ENCODE measurements at regions not wholly inside any gene's neighbourhood (a gene's known extent, or its start where the extent isn't known, plus 50 kb on each side); places are given as distances from the start of the nearest gene placed in this dataset.
"Not testable (repeated sequence)": the region's sequence is repeated elsewhere in the genome, so short reads cannot be mapped to it uniquely, and the experiment has no call there.

DNA sequence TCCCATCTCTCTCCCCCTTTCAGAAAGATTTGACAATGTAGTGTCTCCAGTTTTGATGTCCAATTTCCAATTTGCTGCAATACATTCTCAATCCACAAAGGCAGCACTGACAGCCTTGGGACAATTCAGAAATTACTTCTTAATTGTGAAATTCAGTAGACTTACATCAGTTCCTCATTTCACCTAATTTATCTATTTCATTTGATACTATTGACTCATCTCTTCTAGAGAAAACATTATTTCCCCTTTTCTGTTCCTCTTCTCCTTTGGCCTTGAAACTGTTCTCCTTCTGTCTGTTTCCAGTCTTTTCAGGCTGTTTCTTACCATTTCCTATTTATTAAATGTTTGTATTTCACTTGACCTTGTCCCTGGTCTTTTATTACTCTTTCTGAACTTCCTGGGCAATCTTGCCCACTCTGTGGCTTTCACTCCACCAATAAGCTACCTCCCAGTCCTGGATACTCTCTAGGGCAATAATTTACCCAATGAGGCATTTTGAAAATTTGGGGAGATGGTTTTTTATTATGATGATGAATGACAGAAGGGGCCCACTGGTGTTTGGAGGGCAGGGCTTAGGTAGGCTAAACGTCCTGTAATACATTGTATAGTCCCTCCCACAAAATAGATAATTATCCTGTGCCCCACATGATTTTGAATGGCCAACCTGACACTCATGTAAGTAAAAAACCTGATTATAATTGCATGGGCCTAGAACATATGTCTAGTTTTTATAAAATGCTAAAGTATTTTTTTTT, 498.0 kb upstream of the BOD1L1 start:
- no peak for DNase-seq

DNA sequence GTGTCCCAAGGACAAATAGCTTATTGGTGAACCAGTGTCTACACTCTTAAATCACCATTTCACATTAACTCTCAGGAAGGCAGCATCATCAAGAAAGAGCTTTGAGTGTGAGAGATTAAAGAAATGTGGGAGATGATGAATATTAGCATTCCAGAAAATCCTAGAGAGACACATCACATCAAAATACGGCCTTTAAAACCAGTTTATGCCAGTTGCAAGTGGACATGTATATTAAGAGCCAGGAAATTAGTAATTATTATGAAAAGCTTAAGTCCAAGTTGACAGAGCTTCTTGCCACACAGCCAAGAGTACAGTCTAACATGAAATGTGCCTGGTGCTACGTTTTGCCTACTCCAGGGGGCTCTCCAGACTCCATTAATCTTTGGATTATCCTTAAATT, 503.0 kb upstream of the BOD1L1 start:
- DNase-seq = no peak

GRCh38 chr4:14131335-14131734, 503.8 kb upstream of the BOD1L1 start:
- no peak for DNase-seq

DNA sequence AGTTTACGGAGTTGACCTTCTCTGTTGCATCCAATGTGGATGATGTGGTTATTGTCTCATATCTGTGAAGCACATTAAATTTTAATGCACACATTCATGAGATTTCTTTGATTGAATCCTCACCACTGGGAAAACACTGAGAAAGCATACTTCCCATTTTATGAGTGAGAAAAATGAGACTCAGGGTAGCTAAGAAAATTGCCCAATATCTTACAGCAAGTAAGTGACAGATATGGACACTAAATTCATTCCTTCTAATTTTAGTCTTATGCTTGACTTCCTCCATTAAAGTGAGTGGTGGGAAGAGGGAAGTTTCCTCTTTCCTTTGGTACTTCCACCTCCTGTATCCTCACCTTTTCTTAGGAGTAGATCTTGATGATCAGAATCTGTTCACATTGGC, 504.8 kb upstream of the BOD1L1 start:
- no peak for DNase-seq

GRCh38 chr4:14138106-14138505, 510.6 kb upstream of the BOD1L1 start:
- DNase-seq = no peak

DNA sequence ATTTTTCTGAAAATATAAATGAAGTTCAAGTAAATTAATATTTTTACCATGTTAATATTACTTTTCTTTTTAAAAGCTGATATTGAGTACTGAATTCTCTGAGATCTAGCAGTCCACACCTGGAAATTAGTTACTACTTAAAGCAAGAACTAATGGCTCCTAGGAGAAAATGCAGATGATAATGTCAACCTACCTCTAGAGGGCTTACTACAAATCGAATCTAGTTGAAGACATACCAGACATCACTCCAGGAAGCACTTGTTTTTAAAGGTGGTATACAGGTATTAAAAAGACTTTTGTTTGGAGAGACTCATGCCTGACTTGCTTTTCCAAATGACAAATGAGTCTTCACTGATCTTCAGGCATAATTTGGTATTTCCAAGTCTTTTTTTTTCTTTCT, 516.4 kb upstream of the BOD1L1 start:
- DNase-seq = no peak

DNA sequence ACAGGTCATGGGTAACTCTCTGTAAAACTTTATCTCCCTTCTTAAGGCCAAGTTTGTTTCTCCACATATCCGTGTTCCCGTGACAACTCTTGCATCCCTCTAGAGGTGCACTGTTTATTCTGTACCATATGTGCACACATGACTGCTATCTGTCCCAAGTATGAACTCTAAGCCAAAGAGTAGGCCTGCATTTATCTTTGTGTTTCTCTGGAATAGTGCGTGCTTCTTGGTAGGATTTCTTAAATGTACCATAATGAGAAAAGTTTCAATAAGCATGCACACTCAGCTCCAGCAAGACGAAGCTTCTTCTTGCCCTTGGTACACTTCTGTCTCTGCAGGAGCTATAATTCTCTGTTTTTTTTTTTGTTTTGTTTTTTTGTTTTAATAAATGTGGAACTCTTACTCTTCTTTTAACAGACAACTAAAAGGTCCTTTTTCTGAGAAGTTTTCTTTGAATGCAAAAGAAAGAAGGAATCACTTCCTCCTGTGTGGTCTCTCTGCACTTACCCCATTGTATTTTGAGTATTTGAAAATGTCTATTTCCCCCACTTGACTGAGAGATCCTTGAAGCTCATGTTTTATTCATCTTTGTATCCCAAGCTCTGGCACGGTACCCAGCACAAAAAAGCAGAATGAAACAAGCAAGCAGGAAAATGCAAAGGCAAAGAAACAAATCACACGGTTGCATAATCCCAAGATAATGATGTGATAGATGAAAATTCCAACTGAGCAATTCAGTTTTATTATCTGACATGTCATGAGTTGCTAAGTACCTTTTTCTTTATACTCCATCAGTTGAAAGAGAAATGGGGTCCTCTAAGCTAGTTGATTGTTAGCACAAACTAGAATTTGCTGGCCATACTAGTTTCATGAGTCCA, 521.9 kb upstream of the BOD1L1 start:
- no peak for DNase-seq

- DNase-seq = no peak
Observed at GRCh38 chr4:14151101-14151500, 523.6 kb upstream of the BOD1L1 start.

DNA sequence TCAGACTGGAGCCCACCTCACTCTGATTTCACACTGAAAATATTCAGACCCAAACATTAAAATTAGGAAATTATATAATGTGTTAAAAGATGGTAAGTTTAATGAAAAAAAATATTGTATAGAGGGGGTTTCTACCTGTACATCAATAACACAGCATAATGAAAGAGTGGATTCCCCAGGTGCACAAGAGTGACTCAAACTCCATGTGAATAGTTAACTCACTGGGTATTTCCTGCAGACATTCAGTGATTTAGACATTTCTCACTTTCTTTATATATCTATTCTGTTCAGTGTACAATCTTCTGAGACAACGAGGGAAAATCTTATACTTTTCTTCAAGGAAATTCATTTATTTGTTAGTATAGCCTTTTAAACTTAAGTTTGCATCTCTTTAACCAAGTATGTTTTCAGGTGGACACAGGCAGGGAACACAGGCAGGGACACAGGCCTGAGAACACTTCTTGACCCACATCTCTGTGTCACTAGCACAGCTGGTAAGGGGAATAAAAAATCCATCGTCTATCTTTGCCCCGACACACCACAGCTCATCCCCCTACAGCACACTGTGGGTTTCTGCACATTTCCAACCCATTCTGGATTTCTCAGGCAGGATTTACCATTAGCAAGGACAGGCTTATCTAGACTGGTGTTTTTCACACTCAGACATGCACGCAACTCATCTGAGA, 525.5 kb upstream of the BOD1L1 start:
- no peak for DNase-seq

- DNase-seq = no peak
Observed at GRCh38 chr4:14155803-14156202, 528.3 kb upstream of the BOD1L1 start.

DNA sequence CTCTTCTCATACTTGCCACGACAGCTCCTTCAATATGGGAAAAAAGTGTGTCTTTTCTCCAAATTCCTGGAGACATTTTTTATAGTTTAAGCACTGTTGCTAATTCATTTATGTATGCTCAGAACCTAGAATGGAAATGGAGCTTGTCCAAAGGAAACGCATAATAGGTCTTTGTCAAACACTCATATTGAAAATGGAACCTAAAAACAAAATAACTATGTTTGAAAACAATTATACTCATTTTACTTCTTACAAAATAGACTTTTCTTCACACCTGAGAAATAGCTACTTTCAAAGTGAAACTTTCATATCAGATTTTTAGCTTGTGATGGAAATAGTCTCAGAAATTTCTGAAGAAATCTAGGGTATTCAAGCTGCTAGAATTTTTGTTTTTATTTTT, 529.7 kb upstream of the BOD1L1 start:
- DNase-seq = no peak

- no peak for DNase-seq
Observed at GRCh38 chr4:14165222-14165920, 537.8 kb upstream of the BOD1L1 start.

DNA sequence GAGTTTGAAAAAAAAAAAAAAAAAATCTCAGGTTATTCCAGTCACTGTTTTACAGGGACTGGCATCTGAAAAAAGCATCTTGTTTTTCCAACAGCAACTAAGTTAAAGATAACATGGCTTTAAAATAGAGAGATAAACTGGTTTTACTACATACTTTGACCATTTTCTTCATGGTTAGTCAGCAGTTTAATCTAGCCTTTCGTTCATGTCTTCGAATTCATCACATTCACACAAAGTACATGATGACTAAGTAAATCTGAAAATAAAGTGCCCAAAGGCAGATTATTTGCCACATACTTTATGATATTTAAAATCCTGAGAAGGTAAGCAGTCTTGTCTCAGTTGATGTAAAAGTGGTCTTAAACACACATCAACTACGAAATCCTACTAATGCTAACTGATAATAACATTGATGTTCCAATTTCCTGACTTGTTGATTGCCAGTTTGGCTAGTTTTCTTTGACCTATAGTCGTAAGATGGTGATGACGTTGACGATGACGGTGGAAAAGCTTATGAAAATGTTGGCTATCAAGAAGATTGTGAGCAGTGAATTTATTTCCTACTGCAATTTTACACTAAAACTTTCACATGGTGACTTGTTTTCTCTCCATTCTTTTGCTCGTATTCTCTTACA, 540.5 kb upstream of the BOD1L1 start:
- no peak for DNase-seq

DNA sequence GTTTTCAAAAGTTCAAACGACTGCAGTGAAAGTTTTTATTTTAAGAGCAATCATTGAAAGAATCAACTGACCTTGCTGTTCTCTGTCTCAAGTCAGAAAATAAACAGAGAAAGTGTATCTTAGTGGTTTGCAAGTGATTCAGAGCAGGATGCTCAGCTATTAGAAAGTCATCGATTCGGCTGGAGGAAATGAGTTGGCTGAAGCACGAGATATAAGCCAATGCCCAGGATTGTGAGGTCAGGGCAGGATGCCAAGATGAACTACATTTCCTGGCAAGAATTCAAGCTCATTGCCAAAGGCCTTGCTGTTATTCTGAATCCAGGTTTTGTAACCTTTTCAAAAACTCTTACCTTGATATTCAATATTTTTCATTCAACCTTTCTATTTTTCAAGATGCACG, 541.4 kb upstream of the BOD1L1 start:
- no peak for DNase-seq

DNA sequence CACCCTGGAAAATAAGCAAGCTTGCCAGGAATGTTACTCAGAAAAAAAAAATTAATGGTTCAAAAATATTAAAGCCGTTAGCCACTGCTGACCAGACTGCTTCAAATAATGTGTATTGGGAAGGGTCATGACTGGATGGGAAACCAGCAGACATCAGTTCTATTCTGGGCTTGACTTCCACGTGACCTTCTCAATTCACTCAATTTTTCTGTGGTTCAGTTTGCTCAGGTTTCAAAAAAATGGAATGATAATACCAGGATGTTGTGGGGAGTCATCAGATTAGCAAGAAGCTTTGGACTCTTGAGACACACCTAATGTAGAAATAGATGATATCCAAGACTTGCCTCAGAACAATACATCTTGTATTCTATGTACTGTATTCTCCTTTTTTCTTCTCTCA, 541.9 kb upstream of the BOD1L1 start:
- DNase-seq = no peak

- DNase-seq = not testable (repeated sequence)
Observed at GRCh38 chr4:14169940-14170339, 542.4 kb upstream of the BOD1L1 start.

- DNase-seq = no peak
Observed at GRCh38 chr4:14176613-14177012, 549.1 kb upstream of the BOD1L1 start.

- no peak for DNase-seq
Observed at GRCh38 chr4:14177987-14178386, 550.5 kb upstream of the BOD1L1 start.

GRCh38 chr4:14178421-14178820, 550.9 kb upstream of the BOD1L1 start:
- no peak for DNase-seq

GRCh38 chr4:14180166-14180565, 552.6 kb upstream of the BOD1L1 start:
- DNase-seq = no peak

GRCh38 chr4:14180983-14181601, 553.6 kb upstream of the BOD1L1 start:
- DNase-seq = no peak

DNA sequence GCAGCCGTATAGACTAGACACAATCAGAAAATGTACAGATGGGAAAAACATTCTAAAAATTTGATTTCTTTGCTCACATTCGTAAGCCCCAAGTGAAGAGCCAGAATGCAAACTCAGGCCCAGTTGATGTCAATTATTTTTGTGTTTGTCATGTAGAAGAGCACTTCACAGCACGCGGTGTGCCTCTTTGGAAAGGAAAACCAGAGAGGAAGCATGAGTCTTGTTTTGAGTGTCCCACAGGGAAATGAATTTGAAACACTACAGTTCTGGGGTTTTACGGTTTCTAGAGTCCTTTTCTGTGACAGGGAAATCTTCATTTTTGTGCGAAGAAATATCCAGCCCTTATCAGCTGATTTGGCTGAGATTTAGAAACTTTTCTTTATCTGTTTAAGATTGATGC, 554.6 kb upstream of the BOD1L1 start:
- DNase-seq = no peak

All from activated effector memory CD4-positive, alpha-beta T cell treated with Interleukin-2 at 50 U/mL for 16 hours (primary cell).